HCT116 (cell line): ENCODE measurements at regions not wholly inside any gene's neighbourhood (a gene's known extent, or its start where the extent isn't known, plus 50 kb on each side); places are given as distances from the start of the nearest gene placed in this dataset.

ENCODE experiments used
- ATAC-seq: fragments of 200-7000 bp; cut with Tn5 transposase; 2 replicates; pipeline ENCODE4 v1.9.1; 2020; ENCODE audit warnings: mild to moderate bottlenecking, moderate library complexity
- BruUV-seq: library from RNA; stranded (reverse); fragments of 400-500 nt; replicated peaks from 2 replicates; lab custom pipeline; 2021; lab: Mats Ljungman, UMichigan
- CTCF ChIA-PET: fragments of 300-600 bp; sonication (Branson Sonifier 250); formaldehyde crosslinking; loops from one replicate; lab custom pipeline; 2021; ENCODE audit warnings: antibody characterized with exemption; lab: Charles Lee
- POLR2A ChIA-PET: fragments of 300-600, 350-600 bp; sonication (Branson Sonifier 250); formaldehyde crosslinking; loops from one replicate; lab custom pipeline; 2021; ENCODE audit warnings: antibody characterized with exemption; lab: Charles Lee
- RAD21 ChIA-PET, 2 experiments: fragments of 300-600 bp; sonication (Branson Sonifier 250); formaldehyde crosslinking; loops; one replicate each; lab custom pipeline; 2023; ENCODE audit warnings: low total read pairs in 2 of 2; ENCODE audit not compliant: uncharacterized antibody in 2 of 2, unreplicated experiment in 2 of 2, low non-redundant PET in 1 of 2; lab: Charles Lee
- DNase-seq: peaks from one replicate; pipeline ENCODE4 v3.0.0-alpha.2; 2010; ENCODE audit warnings: low read depth, low spot score
- H2AFZ ChIP-seq: fragments of 200-600 bp; shearing (Covaris generic), sonication (generic); 2 replicates; pipeline ENCODE4 v1.6.1; 2017; ENCODE audit warnings: low read depth, mixed run types, mixed read lengths, antibody characterized with exemption, low read length; ENCODE audit not compliant: poor library complexity, severe bottlenecking
- H3K27ac ChIP-seq: 2 replicates; pipeline ENCODE4 v1.5.1; 2012; ENCODE audit warnings: low read depth, low read length
- H3K27me3 ChIP-seq: fragments of 200-600 bp; sonication (generic); 2 replicates; pipeline ENCODE4 v1.6.1; 2016; ENCODE audit warnings: mixed run types, low read length, mixed read lengths; ENCODE audit not compliant: insufficient read depth
- H3K36me3 ChIP-seq, 2 experiments: fragments of 200-500 bp in 1 of 2; fragments of 200-600 bp in 1 of 2; sonication (Bioruptor generic) in 1 of 2; sonication (generic) in 1 of 2; 2 replicates each; pipeline versions ENCODE4 v1.5.1 to v1.6.1; 2014 to 2016; ENCODE audit warnings: low read length in 2 of 2, inconsistent platforms in 1 of 2, mixed read lengths in 1 of 2, mixed run types in 1 of 2; ENCODE audit not compliant: insufficient read depth in 2 of 2, control insufficient read depth in 1 of 2
- H3K4me1 ChIP-seq, 2 experiments: fragments of 200-600 bp in 1 of 2; sonication (generic) in 1 of 2; 2 replicates each; pipeline versions ENCODE4 v1.5.1 to v1.6.1; 2012 to 2017; ENCODE audit warnings: low read length in 2 of 2, inconsistent platforms in 1 of 2, mild to moderate bottlenecking in 1 of 2, mixed read lengths in 1 of 2, mixed run types in 1 of 2, moderate library complexity in 1 of 2; ENCODE audit not compliant: insufficient read depth in 2 of 2, control insufficient read depth in 1 of 2
- H3K4me2 ChIP-seq: fragments of 200-600 bp; sonication (generic); 2 replicates; pipeline ENCODE4 v1.6.1; 2017; ENCODE audit warnings: mixed run types, low read length, mixed read lengths
- H3K4me3 ChIP-seq, 2 experiments: fragments of 200-600 bp in 1 of 2; sonication (generic) in 1 of 2; replicated peaks in 1 of 2; 2 replicates each; pipeline ENCODE4 v1.5.1; 2011 to 2016; ENCODE audit warnings: low read length in 2 of 2, control low read depth in 1 of 2, low read depth in 1 of 2, mild to moderate bottlenecking in 1 of 2, mixed read lengths in 1 of 2, mixed run types in 1 of 2
- H3K79me2 ChIP-seq: fragments of 200-600 bp; sonication (generic); 2 replicates; pipeline ENCODE4 v1.6.1; 2017; ENCODE audit warnings: mild to moderate bottlenecking, mixed run types, low read length, moderate library complexity, mixed read lengths; ENCODE audit not compliant: insufficient read depth
- H3K9ac ChIP-seq: fragments of 200-600 bp; sonication (generic); 2 replicates; pipeline ENCODE4 v1.6.1; 2016; ENCODE audit warnings: low read length, mixed read lengths
- H3K9me2 ChIP-seq: fragments of 200-600 bp; sonication (generic), shearing (Covaris generic); 2 replicates; pipeline ENCODE4 v1.6.1; 2017; ENCODE audit warnings: mixed run types, mild to moderate bottlenecking, moderate library complexity; ENCODE audit not compliant: insufficient read depth
- H3K9me3 ChIP-seq, 2 experiments: fragments of 200-500 bp in 1 of 2; fragments of 200-600 bp in 1 of 2; sonication (Bioruptor generic) in 1 of 2; sonication (generic) in 1 of 2; 2 replicates each; pipeline ENCODE4 v1.6.1; 2014 to 2017; ENCODE audit warnings: low read length in 2 of 2, mixed read lengths in 2 of 2, inconsistent platforms in 1 of 2, low read depth in 1 of 2, mild to moderate bottlenecking in 1 of 2, mixed run types in 1 of 2, moderate library complexity in 1 of 2; ENCODE audit not compliant: control insufficient read depth in 1 of 2, insufficient read depth in 1 of 2
- H4K20me1 ChIP-seq: fragments of 200-600 bp; sonication (generic), shearing (Covaris generic); 2 replicates; pipeline ENCODE4 v1.6.1; 2017; ENCODE audit warnings: mixed run types, mild to moderate bottlenecking, moderate library complexity; ENCODE audit not compliant: insufficient read depth
- CBX3 ChIP-seq: IDR thresholded peaks from 2 replicates; pipeline ENCODE4 v1.6.1; 2012; ENCODE audit warnings: low read depth
- CEBPB ChIP-seq: IDR thresholded peaks from 2 replicates; pipeline ENCODE4 v1.6.1; 2012; ENCODE audit warnings: low read depth
- EGR1 ChIP-seq: IDR thresholded peaks from 2 replicates; pipeline ENCODE4 v1.6.1; 2012; ENCODE audit warnings: low read depth
- EZH2phosphoT487 ChIP-seq: fragments of 200-600 bp; IDR thresholded peaks from 2 replicates; pipeline ENCODE4 v1.6.1; 2018; ENCODE audit warnings: antibody characterized with exemption, borderline replicate concordance
- FOSL1 ChIP-seq: IDR thresholded peaks from 2 replicates; pipeline ENCODE4 v1.6.1; 2012; ENCODE audit warnings: low read depth
- JUND ChIP-seq: IDR thresholded peaks from 2 replicates; pipeline ENCODE4 v1.6.1; 2012
- MAX ChIP-seq: IDR thresholded peaks from 2 replicates; pipeline ENCODE4 v1.6.1; 2012
- SIN3A ChIP-seq: IDR thresholded peaks from 2 replicates; pipeline ENCODE4 v1.6.1; 2012; ENCODE audit warnings: low read depth
- SP1 ChIP-seq: IDR thresholded peaks from 2 replicates; pipeline ENCODE4 v1.6.1; 2012; ENCODE audit warnings: low read depth
- SRF ChIP-seq: IDR thresholded peaks from 2 replicates; pipeline ENCODE4 v1.6.1; 2012; ENCODE audit warnings: low read depth
- TCF7L2 ChIP-seq: IDR thresholded peaks from 2 replicates; pipeline ENCODE4 v1.7.0; 2011; ENCODE audit warnings: borderline replicate concordance, inconsistent platforms; ENCODE audit not compliant: insufficient read depth, insufficient read length; ENCODE audit errors: extremely low read depth
- YY1 ChIP-seq: IDR thresholded peaks from 2 replicates; pipeline ENCODE4 v1.6.1; 2011; ENCODE audit warnings: low read length, low read depth, moderate library complexity, mild to moderate bottlenecking; ENCODE audit not compliant: insufficient replicate concordance; ENCODE audit errors: extremely low read depth
- ZFX ChIP-seq: fragments of 450-650 bp; IDR thresholded peaks from 2 replicates; pipeline ENCODE4 v1.6.1; 2017
- ZNF274 ChIP-seq: fragments of 200-500 bp; sonication (Bioruptor generic); IDR thresholded peaks from 2 replicates; pipeline ENCODE4 v1.6.1; 2014; ENCODE audit warnings: mild to moderate bottlenecking, low read depth, low read length, inconsistent platforms
- intact Hi-C: fragments of 100-400 bp; cut with micrococcal nuclease; formaldehyde crosslinking; loops from 2 replicates; pipeline ENCODE4 v1.10.0; 2022
- TF ChIP-seq, protein P1 (sequence below): IDR thresholded peaks from 2 replicates; pipeline ENCODE4 v1.6.1; 2012
- TF ChIP-seq, protein P2 (sequence below): IDR thresholded peaks from 2 replicates; pipeline ENCODE4 v1.6.1; 2011; ENCODE audit warnings: mild to moderate bottlenecking, low read length, moderate library complexity; ENCODE audit not compliant: insufficient replicate concordance; ENCODE audit errors: extremely low read depth

DNA sequence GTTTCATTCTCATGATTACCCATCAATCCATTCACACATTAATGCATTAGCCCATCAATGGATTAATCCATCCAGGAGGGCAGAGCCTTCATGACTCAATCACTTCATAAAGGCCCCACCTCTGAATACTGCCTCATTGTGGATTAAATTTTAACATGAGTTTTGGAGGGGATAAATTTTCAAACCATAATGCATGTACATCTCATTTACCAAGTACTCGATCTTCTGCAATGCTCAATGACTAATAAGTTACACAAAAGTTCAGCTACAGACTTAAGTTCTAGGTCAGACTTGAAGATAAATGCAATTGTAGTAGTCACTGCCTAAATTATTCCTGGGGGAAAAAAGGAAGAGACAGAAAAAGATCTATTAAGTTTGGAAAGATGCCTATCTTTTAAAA lies 120.0 kb upstream of the OSR1 start:
- no TSS peak for BruUV-seq
- ATAC-seq (no peak), DNase-seq (no peak)
- Histone ChIP-seq H3K79me2 (no peaks in the 10 kb centered on the region), H3K27ac (no peak overlapping the region), H3K36me3 (no peaks in the 10 kb centered on the region), H3K27me3 (no peaks in the 10 kb centered on the region), H3K4me3 (no peak overlapping the region), H3K4me1 (no peaks in the 10 kb centered on the region), H3K9ac (no peak overlapping the region), H3K9me2 (no peaks in the 10 kb centered on the region), H4K20me1 (no peaks in the 10 kb centered on the region), H2AFZ (no peak overlapping the region), H3K9me3 (no peaks in the 10 kb centered on the region), H3K4me2 (no peak overlapping the region)
- ChIA-PET CTCF (no interaction called here), POLR2A (interaction anchor here (1.0 kb wide), 1 partner anchor 10 kb away, joined by 3 read pairs; no protein-coding TSS in a partner anchor), RAD21 (no interaction called here)
- TF ChIP-seq SP1, result no peak
- no peak for TF ChIP-seq EGR1
- TF ChIP-seq ZNF274, result no peak
- TF ChIP-seq MAX, result no peak
- no peak for TF ChIP-seq CBX3
- TF ChIP-seq SRF, result no peak
- TF ChIP-seq EZH2phosphoT487, result no peak
- no peak for TF ChIP-seq FOSL1
- TF ChIP-seq ZFX, result no peak
- no peak for TF ChIP-seq JUND
- TF ChIP-seq YY1, result no peak
- intact Hi-C loops, result no loop called here

GRCh38 chr2:19476327-19476726 lies 117.9 kb upstream of the OSR1 start:
- Histone ChIP-seq H3K79me2 (no peaks in the 10 kb centered on the region), H2AFZ (no peak overlapping the region), H3K4me1 (no peaks in the 10 kb centered on the region), H3K4me2 (no peak overlapping the region), H3K27ac (no peak overlapping the region), H3K9me3 (no peaks in the 10 kb centered on the region), H4K20me1 (no peaks in the 10 kb centered on the region), H3K9me2 (no peaks in the 10 kb centered on the region), H3K9ac (no peak overlapping the region), H3K36me3 (no peaks in the 10 kb centered on the region), H3K27me3 (no peaks in the 10 kb centered on the region), H3K4me3 (no peak overlapping the region)
- TF ChIP-seq CEBPB, result no peak
- TF ChIP-seq ZFX, result no peak
- TF ChIP-seq, protein P1, sequence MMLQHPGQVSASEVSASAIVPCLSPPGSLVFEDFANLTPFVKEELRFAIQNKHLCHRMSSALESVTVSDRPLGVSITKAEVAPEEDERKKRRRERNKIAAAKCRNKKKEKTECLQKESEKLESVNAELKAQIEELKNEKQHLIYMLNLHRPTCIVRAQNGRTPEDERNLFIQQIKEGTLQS, result no peak
- no peak for TF ChIP-seq TCF7L2
- TF ChIP-seq, protein P2, sequence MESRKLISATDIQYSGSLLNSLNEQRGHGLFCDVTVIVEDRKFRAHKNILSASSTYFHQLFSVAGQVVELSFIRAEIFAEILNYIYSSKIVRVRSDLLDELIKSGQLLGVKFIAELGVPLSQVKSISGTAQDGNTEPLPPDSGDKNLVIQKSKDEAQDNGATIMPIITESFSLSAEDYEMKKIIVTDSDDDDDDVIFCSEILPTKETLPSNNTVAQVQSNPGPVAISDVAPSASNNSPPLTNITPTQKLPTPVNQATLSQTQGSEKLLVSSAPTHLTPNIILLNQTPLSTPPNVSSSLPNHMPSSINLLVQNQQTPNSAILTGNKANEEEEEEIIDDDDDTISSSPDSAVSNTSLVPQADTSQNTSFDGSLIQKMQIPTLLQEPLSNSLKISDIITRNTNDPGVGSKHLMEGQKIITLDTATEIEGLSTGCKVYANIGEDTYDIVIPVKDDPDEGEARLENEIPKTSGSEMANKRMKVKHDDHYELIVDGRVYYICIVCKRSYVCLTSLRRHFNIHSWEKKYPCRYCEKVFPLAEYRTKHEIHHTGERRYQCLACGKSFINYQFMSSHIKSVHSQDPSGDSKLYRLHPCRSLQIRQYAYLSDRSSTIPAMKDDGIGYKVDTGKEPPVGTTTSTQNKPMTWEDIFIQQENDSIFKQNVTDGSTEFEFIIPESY, result no peak
- no peak for TF ChIP-seq SIN3A
- POLR2A ChIA-PET, result no interaction called here
- RAD21 ChIA-PET, result no interaction called here
- CTCF ChIA-PET, result no interaction called here
- ATAC-seq (no peak), DNase-seq (no peak)
- intact Hi-C loops, result no loop called here
- BruUV-seq, result no TSS peak
